ENCODE measurements at regions not wholly inside any gene's neighbourhood (a gene's known extent, or its start where the extent isn't known, plus 50 kb on each side); places are given as distances from the start of the nearest gene placed in this dataset.
"Not testable (repeated sequence)": the region's sequence is repeated elsewhere in the genome, so short reads cannot be mapped to it uniquely, and the experiment has no call there.

DNA sequence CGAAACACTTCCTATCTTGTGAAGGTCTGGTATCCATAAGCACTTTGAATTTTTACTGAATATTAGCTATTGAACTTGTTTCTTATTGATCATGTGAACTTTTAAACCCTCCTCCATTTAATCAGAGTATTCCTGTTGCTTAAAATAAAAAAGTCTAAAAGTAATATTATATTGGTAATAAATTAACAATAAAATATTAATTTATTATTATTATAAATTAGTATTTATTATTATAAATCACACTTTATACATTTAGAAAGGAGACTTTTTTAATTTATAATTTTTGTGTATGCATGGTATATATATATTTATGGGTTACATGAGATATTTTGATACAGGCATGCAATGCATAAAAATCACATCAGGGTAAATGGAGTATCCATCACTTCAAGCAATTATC lies 295.4 kb upstream of the NETO1 start:
- no peak for DNase-seq

DNA sequence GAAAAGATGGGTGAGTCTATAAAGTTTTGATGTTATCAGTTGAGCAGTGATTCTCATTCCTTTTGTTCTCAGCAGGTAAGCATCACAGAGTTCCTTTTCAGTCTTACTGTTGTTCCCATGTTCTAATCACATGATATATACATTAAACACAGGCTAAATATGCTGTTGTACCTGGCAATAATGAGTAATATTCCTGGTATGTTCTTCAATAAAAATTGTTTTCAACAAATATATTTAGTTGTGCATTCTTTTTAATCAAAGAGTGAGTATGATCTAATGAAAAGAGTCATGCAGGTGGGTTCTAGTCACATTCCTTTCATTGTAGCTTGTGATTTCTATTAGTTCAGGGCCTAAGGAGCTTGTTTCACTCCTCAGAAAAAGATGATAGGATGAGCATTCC lies 288.3 kb upstream of the NETO1 start:
- no peak for DNase-seq

- no peak for DNase-seq
These were observed 285.5 kb upstream of the NETO1 start for GRCh38 chr18:73153271-73153670.

DNA sequence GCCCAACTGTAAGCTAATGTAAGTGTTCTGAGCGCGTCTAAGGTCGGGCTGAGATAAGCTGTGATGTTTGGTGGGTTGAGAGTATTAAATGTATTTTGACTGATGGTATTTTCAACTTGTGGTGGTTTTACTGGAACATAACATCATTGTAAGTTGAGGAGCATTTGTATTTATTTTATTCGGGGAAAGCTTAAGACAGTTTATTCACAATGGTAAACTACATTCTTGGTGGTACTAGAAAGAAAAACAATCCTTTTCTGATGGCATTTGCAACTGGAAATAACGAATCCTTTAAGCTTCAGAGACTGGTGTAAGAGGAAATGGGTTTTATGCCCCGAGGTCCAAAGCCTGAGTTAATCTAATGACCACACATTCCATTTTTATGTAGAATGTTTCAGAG lies 283.3 kb upstream of the NETO1 start:
- no peak for DNase-seq

DNA sequence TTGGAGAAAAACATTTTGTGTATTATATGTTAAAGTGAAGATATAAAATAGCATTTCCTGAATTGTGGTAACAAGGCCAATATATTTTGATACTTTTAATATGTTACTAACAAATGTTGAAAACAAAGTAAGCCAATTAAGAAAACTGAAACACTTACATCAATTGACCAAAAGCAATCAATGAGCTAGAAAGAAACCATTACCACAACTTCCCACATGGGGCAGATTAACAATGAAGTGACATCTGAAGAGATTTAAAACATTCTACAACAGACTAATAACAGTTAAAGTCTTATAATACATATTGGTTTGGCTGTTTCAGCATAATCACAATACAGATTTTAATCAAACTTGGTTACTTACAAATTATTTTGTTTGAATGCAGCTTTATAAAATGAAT lies 282.4 kb upstream of the NETO1 start:
- no peak for DNase-seq

GRCh38 chr18:73147590-73147989 lies 279.8 kb upstream of the NETO1 start:
- DNase-seq, result no peak

DNA sequence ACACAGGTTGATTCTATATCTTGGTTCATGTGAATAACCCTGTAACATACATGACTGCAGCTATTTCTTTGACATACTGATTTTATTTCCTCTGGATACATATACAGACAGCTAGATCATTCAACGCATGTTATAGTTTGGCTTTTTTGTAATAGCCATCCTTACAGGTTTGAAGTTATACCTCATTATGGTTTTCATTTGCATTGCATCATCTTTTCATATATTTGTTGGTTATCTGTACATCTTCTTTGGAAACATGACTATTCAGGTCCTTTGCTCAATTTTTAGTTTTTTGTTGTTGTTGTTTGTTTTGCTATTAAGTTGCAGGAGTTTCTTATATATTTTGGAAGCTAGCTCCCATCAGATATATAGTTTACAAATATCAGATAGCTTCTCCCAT lies 276.2 kb upstream of the NETO1 start:
- no peak for DNase-seq

GRCh38 chr18:73136134-73136533 lies 268.3 kb upstream of the NETO1 start:
- no peak for DNase-seq

DNA sequence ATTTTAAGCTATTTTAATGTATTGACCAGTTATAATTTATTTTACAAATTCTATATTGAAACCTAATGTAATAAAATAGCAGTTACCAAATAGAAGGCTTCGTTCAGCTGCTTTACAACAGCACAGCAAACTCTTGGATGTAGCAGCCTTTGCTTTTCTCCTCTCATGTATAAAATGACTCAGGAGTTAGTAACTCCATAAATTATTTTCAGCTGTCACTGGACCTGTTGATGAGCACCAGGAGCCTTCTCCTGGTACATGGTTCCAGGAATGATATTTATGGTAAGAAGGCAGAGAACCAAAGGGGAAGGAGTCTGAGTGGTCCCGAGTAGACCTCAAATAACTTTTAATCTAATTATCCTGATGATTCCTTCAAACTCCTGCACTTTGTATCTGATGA lies 256.4 kb upstream of the NETO1 start:
- no peak for DNase-seq

GRCh38 chr18:73121207-73121606 lies 253.4 kb upstream of the NETO1 start:
- DNase-seq, result no peak

- no peak for DNase-seq
These were observed 252.8 kb upstream of the NETO1 start for GRCh38 chr18:73120626-73121025.

- no peak for DNase-seq
These were observed 251.8 kb upstream of the NETO1 start for GRCh38 chr18:73119574-73119973.

DNA sequence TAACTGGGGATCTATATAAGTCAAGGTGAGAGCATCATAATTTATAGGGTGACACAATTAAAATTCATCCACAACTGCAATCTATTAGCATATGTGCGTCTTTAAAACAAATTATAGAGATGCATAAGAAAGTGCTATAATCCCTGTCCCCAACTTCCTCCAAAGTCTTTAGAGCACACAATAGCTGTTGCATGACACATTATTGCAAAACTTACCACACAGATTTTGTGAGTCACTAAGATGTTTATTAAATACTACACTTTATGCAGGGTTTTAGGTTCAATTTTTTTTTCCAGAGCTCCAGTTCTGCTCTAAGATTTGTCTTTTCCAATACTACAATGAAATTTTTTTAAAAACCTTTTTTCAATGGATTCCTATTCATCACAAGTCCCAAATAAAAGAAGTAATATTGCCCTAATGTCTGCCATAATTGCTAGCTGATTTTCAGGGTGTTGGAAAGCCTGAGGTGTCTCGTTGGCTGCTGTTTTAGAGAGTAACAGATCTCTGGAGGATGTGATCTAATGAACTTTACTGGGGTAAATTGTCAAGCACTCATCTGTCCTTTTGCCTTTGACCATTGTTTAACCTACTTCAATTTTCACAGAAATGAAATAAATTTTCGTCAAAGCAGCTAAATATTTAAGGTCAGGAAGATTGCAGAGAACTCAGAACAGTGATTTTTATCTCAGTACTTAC lies 250.5 kb upstream of the NETO1 start:
- no peak for DNase-seq

GRCh38 chr18:73110307-73110706 lies 242.5 kb upstream of the NETO1 start:
- DNase-seq, result no peak

DNA sequence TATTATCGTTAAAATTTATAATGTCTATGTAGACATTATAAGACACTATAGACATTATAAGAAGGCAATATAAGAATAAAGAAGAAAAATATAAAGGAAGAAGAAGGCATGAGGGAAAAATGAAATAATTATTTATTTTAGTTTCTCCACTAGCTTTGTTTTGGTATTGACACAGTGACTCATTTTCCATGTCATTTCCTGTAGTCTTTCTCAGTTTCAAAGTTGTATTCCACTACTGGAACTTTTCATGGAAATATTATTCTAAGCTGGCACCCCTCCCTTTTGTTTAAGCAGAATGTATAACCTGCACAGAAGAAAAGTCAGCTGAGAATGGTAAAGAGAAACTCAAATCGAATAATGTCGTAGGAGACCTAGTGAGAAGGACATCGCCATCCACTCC lies 234.2 kb upstream of the NETO1 start:
- DNase-seq, result no peak

DNA sequence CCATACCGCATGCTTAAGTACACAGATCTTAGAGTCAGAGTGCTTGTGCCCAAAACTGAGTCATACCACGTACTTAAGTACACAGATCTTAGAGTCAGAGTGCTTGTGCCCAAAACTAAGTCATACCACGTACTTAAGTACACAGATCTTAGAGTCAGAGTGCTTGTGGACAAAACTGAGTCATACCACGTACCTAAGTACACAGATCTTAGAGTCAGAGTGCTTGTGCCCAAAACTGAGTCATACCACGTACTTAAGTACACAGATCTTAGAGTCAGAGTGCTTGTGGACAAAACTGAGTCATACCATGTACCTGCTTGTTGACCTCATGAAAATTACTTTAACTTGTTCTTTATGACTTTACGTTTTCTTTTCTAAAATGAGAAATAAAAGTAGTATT lies 233.7 kb upstream of the NETO1 start:
- DNase-seq, result not testable (repeated sequence)

- no peak for DNase-seq
These were observed 232.0 kb upstream of the NETO1 start for GRCh38 chr18:73099759-73100158.

DNA sequence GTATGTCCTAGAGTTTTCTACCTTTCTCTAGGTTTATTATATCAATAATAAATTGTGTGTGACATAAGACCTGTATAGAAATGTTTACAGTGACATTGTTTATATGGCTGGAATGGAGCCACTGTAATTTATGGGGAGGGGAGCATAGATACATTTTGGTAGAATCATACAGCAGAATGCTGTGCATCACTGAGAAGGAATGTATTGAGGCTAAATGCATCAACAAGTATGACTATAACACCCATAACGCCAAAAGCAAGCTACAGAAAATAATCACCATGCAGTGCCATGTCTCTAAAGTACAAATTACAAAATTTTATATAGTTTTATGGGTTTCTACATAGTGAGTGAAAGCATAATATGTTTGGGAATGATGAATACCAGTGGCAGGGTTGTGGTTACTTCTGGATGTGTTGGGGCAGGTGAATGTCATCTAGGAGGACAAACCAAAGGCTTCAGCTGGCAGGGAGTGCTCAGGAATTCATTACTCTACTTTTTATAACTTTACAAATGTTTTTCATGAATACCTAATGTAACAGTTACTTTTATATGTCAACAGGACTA lies 226.0 kb upstream of the NETO1 start:
- no peak for DNase-seq

GRCh38 chr18:73088445-73088844 lies 220.7 kb upstream of the NETO1 start:
- DNase-seq, result no peak

DNA sequence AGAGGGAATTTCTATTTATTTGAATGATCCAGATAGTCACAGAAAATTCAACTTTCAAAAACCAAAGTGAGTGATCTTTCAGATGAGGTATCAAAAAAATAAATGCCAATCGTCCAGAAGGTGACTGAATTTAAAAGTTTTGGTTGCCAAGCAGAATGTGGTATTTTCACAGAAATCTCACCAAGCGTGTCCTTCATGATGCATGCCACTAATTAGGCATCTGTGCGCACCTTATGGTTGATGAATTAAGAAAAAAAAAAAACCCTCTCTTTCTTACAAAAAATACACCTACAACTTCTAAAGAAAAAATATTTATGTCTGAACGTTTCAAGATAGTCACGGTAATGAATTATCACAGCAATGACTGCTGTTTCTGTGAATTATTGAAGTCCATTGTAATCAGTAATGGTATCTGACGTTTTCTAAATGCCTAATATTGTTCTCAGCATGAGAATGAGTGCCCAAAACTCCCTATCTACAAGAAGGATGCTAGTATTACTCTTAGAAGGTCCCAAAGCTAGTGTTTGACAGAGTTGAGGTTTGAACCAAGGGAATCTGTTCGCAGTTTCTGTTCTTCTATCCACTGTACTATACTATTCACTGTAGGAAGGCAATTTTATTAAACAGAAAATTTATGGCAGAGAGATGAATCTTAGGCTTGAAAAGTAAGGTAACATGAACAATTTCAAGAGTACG lies 219.6 kb upstream of the NETO1 start:
- no peak for DNase-seq

- no peak for DNase-seq
These were observed 212.1 kb upstream of the NETO1 start for GRCh38 chr18:73079920-73080319.

GRCh38 chr18:73060666-73061288 lies 193.0 kb upstream of the NETO1 start:
- no peak for DNase-seq

DNA sequence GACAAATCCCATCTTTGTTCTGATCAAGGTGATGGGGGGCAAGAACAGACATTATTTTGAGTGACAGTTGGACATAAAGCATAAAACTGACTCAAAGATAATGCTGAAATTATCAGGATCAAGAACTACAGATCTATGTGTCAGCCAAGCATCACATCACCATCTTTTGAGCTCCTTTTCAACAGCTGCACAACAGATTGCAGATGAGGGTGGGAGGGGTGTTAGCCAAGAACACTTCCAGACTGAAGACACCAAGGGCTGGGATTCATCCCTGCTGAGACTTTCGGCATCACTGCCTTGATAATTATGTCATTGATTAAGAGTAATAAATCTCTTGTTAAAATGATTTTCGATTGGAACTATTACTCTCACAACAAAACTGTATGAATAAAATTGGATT lies 191.5 kb upstream of the NETO1 start:
- no peak for DNase-seq

DNA sequence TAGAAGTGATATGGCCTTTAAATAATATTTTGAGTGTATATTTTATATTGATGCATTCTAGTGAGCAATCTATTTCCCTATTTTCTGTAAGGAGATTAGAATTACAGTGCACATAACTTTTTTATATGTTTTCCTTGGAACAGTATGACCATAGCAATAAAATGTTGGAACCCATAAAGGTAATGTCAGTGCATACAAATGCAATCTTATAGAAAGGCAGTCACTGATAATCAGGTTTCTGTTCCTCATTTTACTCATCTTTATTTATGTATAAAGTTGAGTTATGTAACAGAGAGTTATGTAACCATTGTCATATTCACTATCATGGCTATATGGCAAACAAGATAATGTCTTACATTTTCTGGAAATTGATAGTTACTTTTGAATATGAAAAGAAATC lies 179.9 kb upstream of the NETO1 start:
- no peak for DNase-seq

All from NCI-H2029 (cell line).